VCaP (cell line): ENCODE measurements at regions not wholly inside any gene's neighbourhood (a gene's known extent, or its start where the extent isn't known, plus 50 kb on each side); places are given as distances from the start of the nearest gene placed in this dataset.
"Not testable (repeated sequence)": the region's sequence is repeated elsewhere in the genome, so short reads cannot be mapped to it uniquely, and the experiment has no call there.

Experiments used
- H3K27ac ChIP-seq: fragments of 450-650 bp; 2 replicates; pipeline ENCODE4 v1.5.1; 2017
- CTCF ChIP-seq: fragments of 450-650 bp; conservative IDR thresholded peaks from 2 replicates; pipeline ENCODE4 v1.5.1; 2017; ENCODE audit warnings: mild to moderate bottlenecking, moderate library complexity

GRCh38 chr16:33913601-33914000, 454.2 kb downstream of the TP53TG3F start:
- H3K27ac ChIP-seq, result not testable (repeated sequence)

GRCh38 chr16:33920761-33921545, 461.5 kb downstream of the TP53TG3F start:
- H3K27ac ChIP-seq, result not testable (repeated sequence)

- not testable (repeated sequence) for H3K27ac ChIP-seq
Measured at GRCh38 chr16:33922914-33923313, 463.5 kb downstream of the TP53TG3F start.

- H3K27ac ChIP-seq, result not testable (repeated sequence)
Measured at GRCh38 chr16:33928026-33928425, 468.6 kb downstream of the TP53TG3F start.

GRCh38 chr16:33932191-33932590, 472.8 kb downstream of the TP53TG3F start:
- not testable (repeated sequence) for H3K27ac ChIP-seq

- not testable (repeated sequence) for H3K27ac ChIP-seq
Measured at GRCh38 chr16:33933039-33933438, 473.6 kb downstream of the TP53TG3F start.

- not testable (repeated sequence) for H3K27ac ChIP-seq
Measured at GRCh38 chr16:33935766-33936165, 476.4 kb downstream of the TP53TG3F start.

GRCh38 chr16:33938097-33938496, 478.7 kb downstream of the TP53TG3F start:
- TF ChIP-seq CTCF, result peak; percentile 16; the same call in 1 of the 2 replicates
- not testable (repeated sequence) for H3K27ac ChIP-seq

GRCh38 chr16:33961536-33961935, 502.1 kb downstream of the TP53TG3F start:
- H3K27ac ChIP-seq, result not testable (repeated sequence)

GRCh38 chr16:33965534-33965933, 506.1 kb downstream of the TP53TG3F start:
- not testable (repeated sequence) for H3K27ac ChIP-seq

GRCh38 chr16:33966855-33967254, 507.4 kb downstream of the TP53TG3F start:
- not testable (repeated sequence) for H3K27ac ChIP-seq

- not testable (repeated sequence) for H3K27ac ChIP-seq
Measured at GRCh38 chr16:33974557-33974956, 515.1 kb downstream of the TP53TG3F start.

GRCh38 chr16:33975744-33976143, 516.3 kb downstream of the TP53TG3F start:
- not testable (repeated sequence) for H3K27ac ChIP-seq

GRCh38 chr16:33976521-33976920, 517.1 kb downstream of the TP53TG3F start:
- H3K27ac ChIP-seq, result not testable (repeated sequence)

GRCh38 chr16:33978784-33979183, 519.4 kb downstream of the TP53TG3F start:
- not testable (repeated sequence) for H3K27ac ChIP-seq

- not testable (repeated sequence) for H3K27ac ChIP-seq
Measured at GRCh38 chr16:33979613-33980012, 520.2 kb downstream of the TP53TG3F start.

- H3K27ac ChIP-seq, result not testable (repeated sequence)
Measured at GRCh38 chr16:33980736-33981135, 521.3 kb downstream of the TP53TG3F start.

- not testable (repeated sequence) for H3K27ac ChIP-seq
Measured at GRCh38 chr16:33984428-33984827, 525.0 kb downstream of the TP53TG3F start.

- H3K27ac ChIP-seq, result not testable (repeated sequence)
Measured at GRCh38 chr16:33986521-33986920, 527.1 kb downstream of the TP53TG3F start.

GRCh38 chr16:33987348-33987963, 528.0 kb downstream of the TP53TG3F start:
- H3K27ac ChIP-seq, result not testable (repeated sequence)

- H3K27ac ChIP-seq, result not testable (repeated sequence)
Measured at GRCh38 chr16:33988012-33988411, 528.6 kb downstream of the TP53TG3F start.

GRCh38 chr16:33990488-33990887, 531.1 kb downstream of the TP53TG3F start:
- H3K27ac ChIP-seq, result not testable (repeated sequence)
